ENCODE measurements at regions not wholly inside any gene's neighbourhood (a gene's known extent, or its start where the extent isn't known, plus 50 kb on each side); places are given as distances from the start of the nearest gene placed in this dataset.

DNA sequence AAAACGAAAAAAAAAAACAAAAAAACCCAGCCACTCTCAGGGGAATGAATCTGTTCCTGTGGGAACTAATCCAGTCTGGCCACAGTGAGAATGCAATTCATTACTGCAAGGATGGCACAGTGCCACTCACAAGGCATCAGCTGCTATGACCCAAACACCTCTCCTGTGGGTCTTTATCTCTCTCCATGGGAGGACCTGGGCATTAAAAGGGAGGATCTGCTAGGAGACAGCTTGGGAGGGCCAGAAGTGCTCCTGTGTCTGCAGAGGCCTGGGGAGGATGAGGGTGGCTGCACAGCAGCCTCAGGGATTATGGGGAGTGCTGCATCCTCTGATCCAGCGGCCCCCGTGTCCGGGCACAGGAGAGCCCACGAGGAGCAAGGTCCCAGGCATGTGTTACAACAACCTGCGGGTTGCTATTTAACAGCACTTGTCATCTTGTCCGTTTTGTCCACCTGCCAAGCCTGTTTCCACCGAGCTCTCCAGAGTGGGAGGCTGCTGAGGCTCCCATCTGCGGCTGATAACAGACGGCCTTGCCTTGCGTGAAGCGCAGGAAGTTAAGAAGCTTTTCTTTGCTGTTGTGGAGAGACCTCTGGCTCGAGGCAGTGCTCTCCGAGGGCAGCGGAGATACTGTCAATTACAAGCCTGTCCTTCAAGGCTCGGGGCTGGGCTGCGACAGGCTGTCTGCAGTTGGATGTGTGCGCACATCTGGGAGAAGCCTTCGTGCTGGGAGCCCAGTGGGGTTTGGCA is 97.7 kb downstream of the NXPE2 start:
- TF ChIP-seq, protein P1, sequence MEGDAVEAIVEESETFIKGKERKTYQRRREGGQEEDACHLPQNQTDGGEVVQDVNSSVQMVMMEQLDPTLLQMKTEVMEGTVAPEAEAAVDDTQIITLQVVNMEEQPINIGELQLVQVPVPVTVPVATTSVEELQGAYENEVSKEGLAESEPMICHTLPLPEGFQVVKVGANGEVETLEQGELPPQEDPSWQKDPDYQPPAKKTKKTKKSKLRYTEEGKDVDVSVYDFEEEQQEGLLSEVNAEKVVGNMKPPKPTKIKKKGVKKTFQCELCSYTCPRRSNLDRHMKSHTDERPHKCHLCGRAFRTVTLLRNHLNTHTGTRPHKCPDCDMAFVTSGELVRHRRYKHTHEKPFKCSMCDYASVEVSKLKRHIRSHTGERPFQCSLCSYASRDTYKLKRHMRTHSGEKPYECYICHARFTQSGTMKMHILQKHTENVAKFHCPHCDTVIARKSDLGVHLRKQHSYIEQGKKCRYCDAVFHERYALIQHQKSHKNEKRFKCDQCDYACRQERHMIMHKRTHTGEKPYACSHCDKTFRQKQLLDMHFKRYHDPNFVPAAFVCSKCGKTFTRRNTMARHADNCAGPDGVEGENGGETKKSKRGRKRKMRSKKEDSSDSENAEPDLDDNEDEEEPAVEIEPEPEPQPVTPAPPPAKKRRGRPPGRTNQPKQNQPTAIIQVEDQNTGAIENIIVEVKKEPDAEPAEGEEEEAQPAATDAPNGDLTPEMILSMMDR (IDR thresholded peaks at IDR 0.05) = no peak
- TF ChIP-seq POLR2A (IDR thresholded peaks at IDR 0.05) (no peak), POLR2AphosphoS5 (IDR thresholded peaks at IDR 0.05) (no peak), EP300 (IDR thresholded peaks at IDR 0.05) (no peak)
